Fibroblast of lung (primary cell): ENCODE measurements at regions not wholly inside any gene's neighbourhood (a gene's known extent, or its start where the extent isn't known, plus 50 kb on each side); places are given as distances from the start of the nearest gene placed in this dataset.

Experiments
- EZH2 ChIP-seq: IDR thresholded peaks from 2 replicates; pipeline ENCODE4 v1.5.1; 2012; ENCODE audit warnings: low read length, control low read depth, mild to moderate bottlenecking; ENCODE audit errors: missing control alignments
- TF ChIP-seq, protein P1 (sequence below), 2 donors: IDR thresholded peaks in 1 of 2; conservative IDR thresholded peaks in 1 of 2; 1 replicate in 1 of 2; 2 replicates in 1 of 2; pipeline ENCODE4 v1.5.1; 2011 to 2012; ENCODE audit warnings: low read length in 2 of 2, control low read depth in 1 of 2, inconsistent platforms in 1 of 2, low read depth in 1 of 2, mild to moderate bottlenecking in 1 of 2

DNA sequence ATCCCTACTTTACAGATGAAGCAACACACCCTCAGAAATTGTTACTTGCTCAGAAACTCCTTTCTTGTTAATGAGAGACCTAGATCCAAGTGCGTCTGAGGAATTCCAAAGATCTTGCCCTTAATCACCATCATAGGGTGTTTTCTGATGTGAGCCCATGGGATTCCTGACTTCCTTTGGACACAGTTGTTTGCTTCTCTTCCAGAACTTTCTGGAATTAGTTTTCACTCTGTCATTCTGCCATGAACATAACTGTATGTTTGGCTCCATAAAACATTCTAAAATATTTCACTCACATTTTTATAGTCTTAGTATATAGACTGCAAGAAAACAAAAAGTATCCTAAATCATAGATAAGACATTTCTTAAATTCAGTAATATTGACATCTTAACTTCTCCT lies 593.9 kb upstream of the SOX11 start:
- TF ChIP-seq, protein P1, sequence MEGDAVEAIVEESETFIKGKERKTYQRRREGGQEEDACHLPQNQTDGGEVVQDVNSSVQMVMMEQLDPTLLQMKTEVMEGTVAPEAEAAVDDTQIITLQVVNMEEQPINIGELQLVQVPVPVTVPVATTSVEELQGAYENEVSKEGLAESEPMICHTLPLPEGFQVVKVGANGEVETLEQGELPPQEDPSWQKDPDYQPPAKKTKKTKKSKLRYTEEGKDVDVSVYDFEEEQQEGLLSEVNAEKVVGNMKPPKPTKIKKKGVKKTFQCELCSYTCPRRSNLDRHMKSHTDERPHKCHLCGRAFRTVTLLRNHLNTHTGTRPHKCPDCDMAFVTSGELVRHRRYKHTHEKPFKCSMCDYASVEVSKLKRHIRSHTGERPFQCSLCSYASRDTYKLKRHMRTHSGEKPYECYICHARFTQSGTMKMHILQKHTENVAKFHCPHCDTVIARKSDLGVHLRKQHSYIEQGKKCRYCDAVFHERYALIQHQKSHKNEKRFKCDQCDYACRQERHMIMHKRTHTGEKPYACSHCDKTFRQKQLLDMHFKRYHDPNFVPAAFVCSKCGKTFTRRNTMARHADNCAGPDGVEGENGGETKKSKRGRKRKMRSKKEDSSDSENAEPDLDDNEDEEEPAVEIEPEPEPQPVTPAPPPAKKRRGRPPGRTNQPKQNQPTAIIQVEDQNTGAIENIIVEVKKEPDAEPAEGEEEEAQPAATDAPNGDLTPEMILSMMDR (conservative IDR thresholded peaks at IDR 0.05 in 1 of 2, IDR thresholded peaks at IDR 0.05 in 1 of 2; ENCODE audit: low read depth in 1 of 2, low read length in 2 of 2): no peak
- no peak for TF ChIP-seq EZH2
